Small intestine (tissue), 7 donors: ENCODE measurements at regions not wholly inside any gene's neighbourhood (a gene's known extent, or its start where the extent isn't known, plus 50 kb on each side); places are given as distances from the start of the nearest gene placed in this dataset.

Source experiments
- DNase-seq, 2 donors: peaks; one replicate each; pipeline versions ENCODE4 v3.0.0 to v3.0.0-alpha.2; 2013
- FAIRE-seq: peaks from 2 replicates; lab custom pipeline; 2012; peaks lifted over from hg19 to GRCh38; lab: Jason Lieb, UNC
- H3K27ac ChIP-seq, 3 donors: one replicate each; pipeline ENCODE4 v1.5.1; 2013; ENCODE audit warnings: low read length in 2 of 3, mild to moderate bottlenecking in 2 of 3, control low read depth in 1 of 3, inconsistent platforms in 1 of 3, low read depth in 1 of 3, moderate library complexity in 1 of 3
- H3K27me3 ChIP-seq, 3 donors: one replicate each; pipeline ENCODE4 v1.6.1; 2013; ENCODE audit warnings: low read length in 3 of 3, inconsistent platforms in 1 of 3; ENCODE audit not compliant: control insufficient read depth in 3 of 3, insufficient read depth in 3 of 3
- H3K36me3 ChIP-seq, 3 donors: one replicate each; pipeline ENCODE4 v1.6.1; 2013; ENCODE audit warnings: low read length in 3 of 3, inconsistent platforms in 1 of 3, low read depth in 1 of 3, mild to moderate bottlenecking in 1 of 3, moderate library complexity in 1 of 3; ENCODE audit not compliant: control insufficient read depth in 3 of 3, insufficient read depth in 2 of 3
- H3K4me1 ChIP-seq, 3 donors: one replicate each; pipeline ENCODE4 v1.6.1; 2013; ENCODE audit warnings: low read length in 2 of 3, inconsistent platforms in 1 of 3, low read depth in 1 of 3, mild to moderate bottlenecking in 1 of 3, moderate library complexity in 1 of 3; ENCODE audit not compliant: control insufficient read depth in 3 of 3, insufficient read depth in 2 of 3
- H3K4me3 ChIP-seq, 3 donors: one replicate each; pipeline ENCODE4 v1.5.1; 2013; ENCODE audit warnings: low read length in 3 of 3, control low read depth in 1 of 3, inconsistent platforms in 1 of 3, low read depth in 1 of 3, mild to moderate bottlenecking in 1 of 3, moderate library complexity in 1 of 3
- H3K9me3 ChIP-seq, 2 donors: one replicate each; pipeline ENCODE4 v1.6.1; 2013; ENCODE audit warnings: low read depth in 1 of 2, low read length in 1 of 2; ENCODE audit not compliant: control insufficient read depth in 2 of 2, insufficient read depth in 1 of 2
- WGBS, 3 donors: extraction: QIAGEN DNeasy Blood & Tissue Kit; methylation state at CpG; one replicate each; pipeline ENCODE4 v1.1.7; 2013; 5-methylcytosine and 5-hydroxymethylcytosine counted together
- donor health status: healthy with polysubstance abuse.
- donor health status: control.
- donor health status: control.
- donor health status: Bipolar disorder and iron deficiency.
- donor health status: healthy.

DNA sequence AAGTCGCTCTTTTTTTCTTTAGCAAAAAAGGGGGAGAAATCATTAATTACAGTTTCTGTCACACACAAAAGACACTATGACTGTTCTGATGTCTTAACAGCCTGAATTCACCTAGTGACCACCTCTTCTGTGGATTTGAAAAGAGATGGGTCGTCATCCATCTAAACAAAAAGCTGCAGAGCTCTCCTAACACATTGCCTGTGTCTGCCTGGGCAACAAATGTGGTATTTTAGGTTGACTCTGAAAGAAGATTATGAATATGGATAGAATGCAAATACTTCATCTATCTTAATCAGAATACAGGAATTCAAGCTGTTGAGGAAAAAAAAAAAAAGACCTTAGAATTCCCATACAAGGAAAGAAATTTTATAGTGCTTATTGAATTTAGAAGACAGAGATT is 304.4 kb upstream of the ADGRL2 start:
- Histone ChIP-seq H3K4me3 (no peak overlapping the region), H3K4me1 (peaks cover 0 to 2% (median 0%) of the 10 kb centered on the region in 3 donors), H3K36me3 (no peaks in the 10 kb centered on the region), H3K27ac (no peak overlapping the region), H3K9me3 (no peaks in the 10 kb centered on the region), H3K27me3 (no peaks in the 10 kb centered on the region)
- 82 to 93% (median 90%) methylated on average over 2 of the region's 2 CpGs for WGBS, 3 donors
- FAIRE-seq (no peak), DNase-seq (no peak)

DNA sequence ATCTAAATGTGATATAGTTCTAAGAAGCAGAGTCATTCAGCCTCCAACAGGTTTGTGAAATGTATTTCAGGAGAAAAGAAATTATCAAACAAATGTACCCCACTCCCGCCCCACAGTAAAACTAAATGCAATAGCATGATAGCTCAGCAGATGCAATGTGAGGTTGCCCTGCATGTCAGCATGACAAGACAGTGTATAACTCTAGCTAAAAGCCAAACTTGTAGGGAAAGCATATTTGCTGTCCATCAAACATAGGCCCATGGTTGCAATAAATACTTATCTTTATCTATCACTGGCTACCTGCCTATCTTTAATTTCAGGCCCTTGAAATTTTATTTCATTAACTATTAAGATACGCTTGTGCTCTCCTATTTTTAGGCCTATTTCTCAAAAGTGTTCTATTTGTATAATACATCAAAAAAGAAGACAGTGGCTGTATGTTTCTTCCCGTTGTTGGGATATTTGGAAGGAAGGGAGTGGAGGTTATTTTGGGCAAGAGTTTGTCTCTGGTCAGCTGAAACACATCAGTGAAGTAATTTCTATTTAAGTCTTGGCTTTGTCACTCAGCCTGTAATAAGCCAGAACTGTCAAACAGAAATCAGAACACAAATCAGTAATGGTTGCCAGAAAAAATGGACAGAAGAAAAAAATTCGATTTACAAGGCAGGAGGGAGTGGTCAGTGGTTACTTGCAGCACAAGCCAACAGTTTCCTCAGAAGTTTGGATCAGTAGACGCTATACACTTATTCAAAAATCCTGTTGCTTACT is 307.4 kb upstream of the ADGRL2 start:
- H3K27ac ChIP-seq: no peak overlapping the region
- H3K9me3 ChIP-seq: peaks cover 0 to 14% of the 10 kb centered on the region in 2 donors
- DNase-seq: no peak
- no peak overlapping the region for H3K4me3 ChIP-seq
- H3K36me3 ChIP-seq: no peaks in the 10 kb centered on the region
- H3K27me3 ChIP-seq: no peaks in the 10 kb centered on the region
- peaks cover 0 to 2% (median 0%) of the 10 kb centered on the region in 3 donors for H3K4me1 ChIP-seq
- FAIRE-seq: no peak
- 60 to 75% (median 72%) methylated on average over 5 of the region's 5 CpGs for WGBS, 3 donors

DNA sequence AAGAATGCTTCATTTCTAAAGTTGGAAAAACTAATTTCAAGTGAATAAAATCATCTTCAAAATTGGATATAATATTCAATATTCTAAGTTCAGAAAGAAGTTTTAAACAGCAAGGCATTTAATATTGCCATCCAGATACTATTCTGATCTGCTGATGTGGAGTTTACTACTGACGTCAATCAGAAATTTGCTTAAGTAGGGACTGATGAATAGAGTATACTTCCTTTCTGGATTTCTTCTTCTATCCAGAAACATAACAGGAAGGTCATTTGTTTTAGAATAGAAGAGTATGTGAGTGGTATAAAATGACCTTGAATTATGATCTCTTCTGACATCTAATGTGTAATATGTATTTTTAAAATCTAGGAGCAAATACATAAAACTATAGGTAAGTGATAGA is 308.1 kb upstream of the ADGRL2 start:
- Histone ChIP-seq H3K4me1 (peaks cover 0 to 2% (median 0%) of the 10 kb centered on the region in 3 donors), H3K27me3 (no peaks in the 10 kb centered on the region), H3K9me3 (peaks cover 0 to 18% of the 10 kb centered on the region in 2 donors), H3K27ac (no peak overlapping the region), H3K4me3 (no peak overlapping the region), H3K36me3 (no peaks in the 10 kb centered on the region)
- WGBS, 3 donors: 76 to 95% (median 93%) methylated on average over 1 of the region's 1 CpG
- no peak for FAIRE-seq
- no peak for DNase-seq

DNA sequence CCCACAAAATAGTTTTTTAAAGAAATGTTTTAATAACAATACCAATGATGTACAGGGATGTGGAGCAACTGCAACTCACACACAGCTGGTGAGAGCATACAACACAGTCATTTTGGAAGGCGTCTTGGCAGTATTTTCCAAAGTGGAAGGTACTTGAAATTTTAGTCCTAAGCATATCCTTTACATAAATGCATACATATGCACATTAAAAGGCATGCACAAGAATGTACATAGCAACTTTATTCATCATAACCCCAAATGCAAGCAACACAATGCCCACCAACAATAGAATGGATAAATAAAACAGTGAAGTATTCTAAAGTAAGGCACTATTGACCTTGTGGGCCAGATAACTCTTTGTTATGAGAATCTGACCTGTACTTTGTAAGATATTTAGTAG is 310.1 kb upstream of the ADGRL2 start:
- WGBS, 3 donors: 88 to 97% (median 88%) methylated on average over 1 of the region's 1 CpG
- H3K27ac ChIP-seq: no peak overlapping the region
- peaks cover 0 to 2% (median 0%) of the 10 kb centered on the region in 3 donors for H3K4me1 ChIP-seq
- DNase-seq (no peak), FAIRE-seq (no peak)
- no peaks in the 10 kb centered on the region for H3K36me3 ChIP-seq
- peaks cover 0 to 18% of the 10 kb centered on the region in 2 donors for H3K9me3 ChIP-seq
- no peak overlapping the region for H3K4me3 ChIP-seq
- no peaks in the 10 kb centered on the region for H3K27me3 ChIP-seq

DNA sequence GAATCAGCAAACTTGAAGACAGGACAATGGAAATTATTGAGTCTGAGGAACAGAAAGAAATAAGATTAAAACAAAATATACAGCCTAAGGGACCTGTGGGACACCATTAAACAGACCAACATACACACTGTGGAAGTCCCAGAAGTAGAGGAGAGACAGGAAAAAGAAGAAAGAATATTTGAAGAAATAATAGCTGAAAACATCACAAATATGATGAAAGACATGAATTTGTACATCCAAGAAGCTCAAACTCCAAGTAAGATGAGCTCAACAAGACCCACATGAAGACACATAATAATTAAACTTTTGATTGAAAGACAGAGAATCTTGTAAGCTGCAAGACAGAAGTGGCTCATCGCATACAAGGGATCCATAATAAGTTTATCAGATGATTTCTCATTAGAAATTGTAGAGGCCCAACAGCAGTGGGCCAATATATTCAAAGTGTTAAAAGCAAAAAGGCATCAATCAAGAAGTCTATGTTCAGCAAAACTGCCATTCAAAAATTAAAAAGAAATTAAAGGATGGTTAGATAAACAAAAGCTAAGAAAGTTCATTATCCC is 311.3 kb upstream of the ADGRL2 start:
- WGBS, 3 donors: 89 to 99% (median 97%) methylated on average over 1 of the region's 1 CpG
- Histone ChIP-seq H3K36me3 (no peaks in the 10 kb centered on the region), H3K4me3 (no peak overlapping the region), H3K27ac (no peak overlapping the region), H3K9me3 (peaks cover 0 to 18% of the 10 kb centered on the region in 2 donors), H3K27me3 (no peaks in the 10 kb centered on the region), H3K4me1 (peaks cover 0 to 2% (median 0%) of the 10 kb centered on the region in 3 donors)
- no peak for FAIRE-seq
- no peak for DNase-seq

DNA sequence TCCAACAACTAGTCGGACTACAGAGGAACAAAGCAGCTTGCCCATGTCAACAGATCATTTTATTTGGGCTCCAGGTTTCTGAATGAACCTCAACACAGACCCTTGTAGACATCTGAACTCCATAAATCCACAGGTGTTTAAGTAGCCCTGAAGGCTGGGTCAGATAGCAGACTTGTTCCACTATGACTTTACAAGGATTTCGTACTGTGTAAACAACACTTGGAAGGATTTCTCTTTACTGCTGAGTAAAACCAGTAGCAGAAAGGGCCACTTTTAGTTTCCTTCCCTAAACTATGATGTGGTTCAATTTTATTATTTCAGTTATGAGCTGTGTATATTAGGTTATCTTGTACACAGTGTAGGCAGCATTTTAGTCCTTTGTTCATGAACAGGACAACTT is 316.4 kb upstream of the ADGRL2 start:
- FAIRE-seq: no peak
- 68 to 81% (median 77%) methylated on average over 2 of the region's 2 CpGs for WGBS, 3 donors
- Histone ChIP-seq H3K27me3 (no peaks in the 10 kb centered on the region), H3K4me1 (no peaks in the 10 kb centered on the region), H3K9me3 (peaks cover 0 to 11% of the 10 kb centered on the region in 2 donors), H3K36me3 (no peaks in the 10 kb centered on the region), H3K27ac (no peak overlapping the region), H3K4me3 (no peak overlapping the region)
- DNase-seq: peak in 1 of 2 donors; percentile 21

DNA sequence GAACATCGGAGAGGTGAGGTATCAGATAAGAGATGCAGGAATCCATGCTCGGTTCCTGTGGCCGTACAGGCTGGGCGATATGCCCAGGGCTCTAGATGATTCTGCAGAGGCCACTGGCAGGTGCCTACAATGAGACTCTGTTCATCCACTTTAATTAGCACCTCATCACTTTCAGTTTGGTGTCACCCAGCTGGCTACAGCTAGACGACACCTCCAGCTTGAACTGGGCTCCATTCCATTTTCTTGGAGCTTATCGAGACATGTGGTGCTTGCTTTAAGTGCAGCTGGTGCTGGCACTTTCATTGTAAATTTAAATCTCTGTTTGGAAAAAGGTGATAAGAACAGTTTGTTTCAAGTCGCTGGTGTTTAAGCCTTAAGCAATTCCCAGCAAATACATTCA is 322.5 kb upstream of the ADGRL2 start:
- DNase-seq: peak in 1 of 2 donors; percentile 38
- WGBS, 3 donors: 8 to 31% (median 25%) methylated on average over 7 of the region's 7 CpGs
- Histone ChIP-seq H3K4me1 (no peaks in the 10 kb centered on the region), H3K4me3 (no peak overlapping the region), H3K27me3 (no peaks in the 10 kb centered on the region), H3K36me3 (no peaks in the 10 kb centered on the region), H3K9me3 (no peaks in the 10 kb centered on the region), H3K27ac (no peak overlapping the region)
- no peak for FAIRE-seq

DNA sequence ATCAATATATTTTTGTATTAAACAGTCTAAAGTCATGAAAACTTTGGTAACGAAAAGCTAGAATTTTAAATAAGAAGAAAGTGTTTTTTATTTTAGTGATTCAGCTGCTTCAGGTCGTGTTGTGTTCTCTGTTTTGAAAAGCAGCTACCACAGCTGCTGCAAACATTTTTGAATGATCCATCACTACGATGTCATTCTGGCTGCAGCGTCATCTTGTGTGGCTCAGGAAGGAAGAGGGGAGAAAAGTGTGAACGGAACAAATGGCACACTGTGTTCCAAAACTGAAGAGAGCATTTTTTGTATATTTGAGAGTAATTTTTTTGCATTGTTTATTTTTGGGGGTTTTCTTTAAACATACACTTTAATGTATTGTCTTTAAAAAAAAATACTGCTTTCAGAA is 323.0 kb upstream of the ADGRL2 start:
- Histone ChIP-seq H3K9me3 (no peaks in the 10 kb centered on the region), H3K27me3 (no peaks in the 10 kb centered on the region), H3K4me1 (no peaks in the 10 kb centered on the region), H3K36me3 (no peaks in the 10 kb centered on the region), H3K27ac (no peak overlapping the region), H3K4me3 (no peak overlapping the region)
- FAIRE-seq (no peak), DNase-seq (no peak)
- WGBS, 3 donors: 34 to 47% (median 40%) methylated on average over 5 of the region's 5 CpGs
